HUDEP-2 (cell line): ENCODE measurements at regions not wholly inside any gene's neighbourhood (a gene's known extent, or its start where the extent isn't known, plus 50 kb on each side); places are given as distances from the start of the nearest gene placed in this dataset.
"Not testable (repeated sequence)": the region's sequence is repeated elsewhere in the genome, so short reads cannot be mapped to it uniquely, and the experiment has no call there.

Source experiments
- DNase-seq, 76 experiments: peaks; one replicate each; lab custom pipeline; 2025; ENCODE audit not compliant: unreplicated experiment in 76 of 76; lab: John Stamatoyannopoulos, UW

DNA sequence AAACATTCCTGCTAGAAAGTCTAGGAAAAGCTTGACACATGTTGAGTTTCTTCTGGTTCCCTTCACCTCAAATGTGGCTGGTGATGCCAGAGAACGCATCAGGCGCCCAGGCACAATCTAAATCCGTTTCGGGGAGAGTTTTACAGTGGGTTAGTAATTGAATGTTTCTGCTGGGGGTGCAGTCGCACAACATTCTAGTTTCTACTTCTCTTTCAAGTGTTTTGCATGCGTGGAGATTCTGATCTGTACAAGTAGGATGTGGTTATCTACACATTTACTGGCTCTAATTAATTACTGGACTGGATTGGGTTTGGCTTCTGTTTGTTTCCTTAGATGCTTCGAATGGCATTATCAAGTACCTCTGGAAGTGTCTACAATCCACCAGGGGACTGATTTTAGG is 173.8 kb downstream of the TMEM26 start:
- no peak for DNase-seq

DNA sequence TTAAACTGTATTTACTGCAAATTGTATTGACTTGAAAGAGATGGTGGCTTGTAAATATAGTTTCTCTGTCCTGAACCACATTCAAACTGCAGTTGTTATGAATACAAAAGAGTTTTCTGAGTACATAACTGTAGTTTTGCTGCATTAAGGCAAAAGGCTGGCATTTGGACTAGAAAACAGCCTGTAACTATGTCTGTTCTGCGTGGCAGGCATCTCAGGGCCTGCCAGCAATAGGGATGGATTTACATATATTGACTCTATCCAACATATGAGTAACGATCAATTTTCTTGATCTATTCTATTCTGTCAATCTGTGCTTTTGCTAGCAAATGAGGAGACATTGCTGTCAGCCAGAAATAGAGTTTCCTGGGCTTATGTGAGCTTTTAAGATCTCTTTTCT is 174.6 kb downstream of the TMEM26 start:
- no peak for DNase-seq

DNA sequence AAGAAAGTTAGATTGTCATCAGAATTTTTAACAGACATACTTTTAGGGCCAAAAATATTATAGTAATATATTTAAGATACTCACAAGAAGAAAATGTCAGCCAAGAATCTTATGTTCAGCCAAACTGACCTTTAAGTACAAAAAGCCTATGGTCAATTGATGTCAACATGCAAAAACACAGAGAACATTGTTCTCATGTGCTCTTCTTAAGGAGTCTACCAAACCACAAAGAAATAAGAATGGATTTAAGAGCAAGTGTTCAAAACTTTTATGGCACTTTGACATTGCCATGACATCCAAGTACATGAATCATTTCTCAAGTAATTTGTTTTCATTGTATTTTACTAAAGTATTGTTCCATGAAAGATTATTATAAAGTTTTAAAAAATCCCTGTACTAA is 180.4 kb downstream of the TMEM26 start:
- no peak for DNase-seq

DNA sequence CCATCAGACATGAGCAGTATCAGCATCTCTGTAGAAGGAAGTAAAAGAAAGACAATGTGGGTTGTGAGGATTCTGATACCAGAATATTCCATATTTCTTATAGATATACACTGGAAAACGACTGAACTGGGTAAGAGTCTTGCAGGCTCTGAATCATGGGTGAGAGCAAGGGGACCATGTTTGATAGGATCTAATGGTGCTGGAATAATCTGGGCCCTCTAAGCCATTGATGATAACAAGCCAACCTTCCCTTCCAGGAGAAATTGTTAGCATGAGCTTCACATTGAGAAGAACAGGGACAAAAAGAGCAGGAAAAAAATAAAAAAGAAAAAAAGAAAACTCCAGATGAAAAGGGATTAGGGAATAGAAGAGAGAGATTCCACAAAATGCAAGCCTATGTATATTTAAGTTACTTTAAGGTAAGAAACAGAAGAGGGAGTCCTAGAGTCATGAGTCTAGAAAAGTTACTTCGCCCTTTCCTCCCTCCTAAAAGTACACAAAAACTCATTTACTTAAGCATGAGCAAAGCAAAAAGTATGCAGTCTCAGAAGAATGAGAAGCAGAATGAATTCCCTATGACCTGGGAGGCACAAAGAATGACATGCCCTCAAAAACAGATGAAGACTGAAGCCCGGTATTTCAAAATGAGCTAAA is 181.9 kb downstream of the TMEM26 start:
- DNase-seq: no peak

DNA sequence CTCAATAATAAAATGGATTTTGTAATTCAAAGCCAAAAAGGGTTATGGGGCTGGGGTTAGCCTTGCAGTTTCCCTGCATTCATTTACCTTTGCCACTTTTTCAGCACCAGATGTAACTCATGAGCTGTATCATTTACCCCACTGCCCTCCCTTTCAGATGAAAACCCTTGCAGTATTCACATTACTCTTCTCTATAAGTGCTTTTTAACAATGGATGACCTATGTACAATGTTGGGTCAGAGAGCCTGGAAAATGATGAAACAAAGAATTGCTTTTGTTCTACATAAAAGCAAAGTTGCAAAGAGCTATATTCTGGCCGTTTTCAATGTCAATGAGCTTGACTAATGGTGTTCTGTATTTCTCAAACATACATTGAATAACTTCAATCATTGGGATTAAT is 189.7 kb downstream of the TMEM26 start:
- no peak for DNase-seq

DNA sequence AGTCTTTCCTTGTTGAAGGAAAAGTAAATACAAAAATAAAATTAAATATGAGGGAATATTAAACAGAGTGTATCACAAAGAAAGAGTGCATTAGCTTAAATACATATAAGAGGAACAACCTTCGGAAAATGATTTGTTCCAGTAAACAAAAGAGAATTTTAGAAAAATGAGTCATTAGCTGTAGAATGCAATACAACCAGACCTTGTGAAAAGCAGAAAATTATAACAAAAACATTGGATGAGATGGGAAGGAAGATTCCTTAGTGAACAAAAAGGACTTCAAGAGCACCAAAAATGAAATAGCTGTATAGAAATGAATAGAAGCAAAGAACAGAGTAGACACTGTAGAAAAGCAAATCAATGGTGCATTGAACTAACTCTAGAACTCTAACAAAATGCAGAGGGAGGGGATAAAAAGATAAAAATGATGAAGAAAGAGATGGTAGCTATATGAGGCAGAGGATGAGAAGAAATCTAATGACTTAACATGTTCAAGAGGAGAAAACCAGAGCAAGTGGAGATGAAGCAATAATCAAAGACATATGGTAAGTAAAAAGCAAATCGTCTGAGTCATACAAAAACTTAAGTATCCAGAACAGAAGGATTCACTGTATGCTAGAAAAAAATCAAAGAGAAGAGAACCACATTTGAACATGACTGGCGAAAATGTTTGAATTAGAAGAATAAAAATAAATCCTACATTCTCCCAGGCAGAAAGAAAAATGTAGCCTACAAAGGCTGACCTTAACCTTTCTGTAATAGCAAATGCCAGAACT is 190.5 kb downstream of the TMEM26 start:
- DNase-seq: no peak

DNA sequence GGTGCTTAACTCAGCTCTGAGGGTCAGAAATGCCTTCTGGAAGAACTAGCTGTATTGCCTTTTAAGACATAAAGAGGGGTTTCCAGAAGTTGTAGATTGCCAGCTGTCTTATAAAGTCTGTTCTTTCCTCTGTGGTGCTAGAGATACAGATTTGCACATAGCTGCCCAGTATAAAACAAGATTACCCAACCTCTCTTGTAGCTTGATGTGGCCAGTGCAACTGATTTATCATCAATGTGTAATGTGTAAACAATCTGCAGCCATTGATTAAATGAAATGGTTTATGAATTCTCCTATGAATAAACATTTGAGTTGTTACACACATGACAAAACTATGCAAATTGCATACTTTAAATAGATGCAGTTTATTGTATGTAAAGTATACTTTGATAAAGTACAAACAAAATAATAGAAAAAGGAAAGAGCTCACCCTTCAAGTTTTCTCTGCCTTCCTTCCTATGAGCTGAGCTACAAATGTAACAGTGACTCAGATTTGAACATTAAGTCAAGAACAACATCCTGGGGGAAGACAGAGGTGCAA is 195.2 kb downstream of the TMEM26 start:
- no peak for DNase-seq

DNA sequence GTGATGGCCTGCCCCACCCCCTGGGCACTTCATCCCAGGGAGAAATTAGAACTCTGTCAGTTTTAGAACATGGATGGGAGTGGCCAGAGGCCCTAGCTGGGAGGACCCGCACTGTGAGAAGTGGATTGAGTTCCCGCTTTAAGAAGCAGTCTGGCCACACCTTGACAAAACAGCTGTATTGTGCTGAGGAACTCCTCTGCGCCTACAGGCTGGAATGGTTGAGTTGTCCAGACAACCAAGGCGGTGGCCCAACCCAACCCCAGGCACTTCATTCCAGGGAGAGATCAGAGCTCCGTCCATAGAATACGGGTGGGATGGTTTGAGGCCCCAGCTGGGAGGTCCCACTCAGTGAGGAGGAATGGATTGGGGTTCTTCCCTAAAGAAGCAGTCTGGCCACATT is 196.0 kb downstream of the TMEM26 start:
- DNase-seq: no peak

DNA sequence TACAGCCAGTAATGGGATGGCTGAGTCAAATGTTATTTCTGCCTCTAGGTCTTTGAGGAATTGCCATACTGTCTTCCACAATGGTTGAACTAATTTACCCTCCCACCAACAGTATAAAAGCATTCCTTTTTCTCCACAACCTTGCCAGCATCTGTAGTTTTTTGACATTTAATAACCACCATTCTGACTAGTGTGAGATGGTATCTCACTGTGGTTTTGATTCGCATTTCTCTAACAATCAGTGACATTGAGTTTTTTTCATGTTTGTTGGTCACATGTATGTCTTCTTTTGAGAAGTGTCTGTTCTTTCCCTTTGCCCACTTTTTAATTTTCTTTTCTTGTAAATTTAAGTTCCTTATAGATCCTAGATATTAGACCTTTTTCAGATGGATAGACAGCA is 200.9 kb downstream of the TMEM26 start:
- not testable (repeated sequence) for DNase-seq

DNA sequence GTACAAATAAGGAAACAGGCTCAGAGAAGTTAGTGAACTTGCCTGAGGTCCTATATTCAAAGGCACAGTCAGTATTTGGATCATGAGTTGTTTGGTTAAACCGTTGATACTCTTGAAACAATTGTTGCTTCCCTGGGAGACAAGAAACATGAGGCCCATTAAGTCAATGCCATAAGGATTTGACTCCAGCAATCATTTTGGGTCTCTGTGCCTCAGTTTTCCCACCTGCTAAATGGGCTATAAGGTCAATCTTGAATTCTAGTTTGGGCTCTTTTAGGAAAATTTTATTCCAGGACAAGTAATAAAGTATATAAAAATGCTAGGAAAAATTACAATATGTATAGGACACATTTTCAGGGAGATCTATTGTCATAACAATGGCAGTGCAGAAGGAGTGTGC is 202.1 kb downstream of the TMEM26 start:
- no peak for DNase-seq

DNA sequence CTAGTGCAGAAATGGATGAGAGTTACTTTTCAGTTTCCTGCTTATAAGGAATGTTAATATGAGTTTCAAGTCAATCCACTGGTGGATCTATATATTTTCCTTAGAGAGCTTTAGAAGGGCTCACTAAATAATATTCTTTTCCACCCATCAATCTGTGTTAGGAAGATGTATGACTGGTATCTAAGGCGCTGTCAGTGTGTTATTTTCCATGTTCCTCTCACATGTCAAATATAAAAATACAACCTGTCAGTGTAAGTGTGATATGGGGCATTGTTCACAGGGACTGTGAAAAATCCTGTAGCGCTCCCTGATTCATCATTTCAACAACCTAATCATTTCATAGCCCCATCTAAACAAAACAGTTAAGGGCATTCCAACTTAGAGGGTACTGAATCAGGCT is 203.1 kb downstream of the TMEM26 start:
- DNase-seq: no peak

DNA sequence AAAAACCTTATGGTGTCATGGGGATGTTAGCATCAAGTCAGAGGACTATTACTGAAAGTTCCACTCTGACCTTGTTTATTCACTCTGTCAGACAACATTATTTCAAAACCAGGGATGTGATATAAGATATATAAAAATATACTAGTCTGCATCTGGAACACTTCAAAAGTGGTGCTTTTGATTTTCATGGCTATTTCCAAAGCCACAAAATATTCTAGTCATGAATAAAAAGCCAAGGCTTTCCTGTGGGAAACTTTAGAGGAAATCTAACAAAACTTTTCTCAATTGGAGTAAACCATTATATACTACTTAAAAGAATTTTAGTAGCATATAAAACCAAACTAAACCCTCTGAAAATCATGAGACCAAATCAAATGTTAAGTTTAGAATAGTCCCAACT is 205.2 kb downstream of the TMEM26 start:
- no peak for DNase-seq

DNA sequence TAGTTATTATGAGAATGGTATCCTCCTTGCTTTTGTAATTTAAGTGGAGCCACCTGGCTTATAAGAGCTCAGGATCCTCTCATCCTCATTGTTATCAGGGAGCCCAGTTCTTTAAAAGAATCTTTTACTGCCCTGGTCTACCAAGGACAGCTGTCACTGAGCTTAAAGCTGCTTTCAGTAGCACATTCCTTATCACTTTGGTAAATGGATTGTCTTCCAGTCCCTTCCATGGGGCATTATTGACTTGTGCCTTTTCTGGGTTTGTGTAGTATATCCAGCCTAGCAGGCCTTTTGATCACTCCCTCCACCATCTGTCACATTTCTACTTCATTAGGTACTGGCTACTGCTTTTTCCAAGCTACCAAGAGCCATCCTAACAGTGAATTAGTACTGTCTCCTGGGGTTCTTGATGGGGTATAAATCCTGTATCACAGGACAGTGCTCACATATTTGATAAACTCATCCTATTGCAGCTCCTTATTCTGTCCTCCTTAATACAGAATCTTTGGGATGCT is 208.9 kb downstream of the TMEM26 start:
- no peak for DNase-seq

DNA sequence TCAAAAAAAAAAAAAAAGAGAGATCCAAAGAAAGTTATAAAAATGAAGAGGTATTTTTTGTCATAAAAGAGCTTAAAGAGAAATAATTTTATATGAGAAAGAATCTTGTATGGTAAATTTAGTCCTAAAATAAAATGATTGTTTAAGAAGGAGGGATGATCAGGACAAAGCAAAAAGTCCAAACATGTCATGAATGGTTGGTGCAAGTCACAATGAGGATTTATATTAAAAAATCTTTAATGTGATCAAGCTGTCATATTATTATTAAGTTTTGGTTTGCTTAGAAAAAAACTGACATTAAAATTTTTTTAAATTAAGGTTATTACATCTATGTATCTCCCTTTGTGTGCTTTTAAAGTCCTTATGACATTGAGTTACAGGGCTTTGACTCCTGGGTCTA is 220.4 kb downstream of the TMEM26 start:
- DNase-seq: no peak

DNA sequence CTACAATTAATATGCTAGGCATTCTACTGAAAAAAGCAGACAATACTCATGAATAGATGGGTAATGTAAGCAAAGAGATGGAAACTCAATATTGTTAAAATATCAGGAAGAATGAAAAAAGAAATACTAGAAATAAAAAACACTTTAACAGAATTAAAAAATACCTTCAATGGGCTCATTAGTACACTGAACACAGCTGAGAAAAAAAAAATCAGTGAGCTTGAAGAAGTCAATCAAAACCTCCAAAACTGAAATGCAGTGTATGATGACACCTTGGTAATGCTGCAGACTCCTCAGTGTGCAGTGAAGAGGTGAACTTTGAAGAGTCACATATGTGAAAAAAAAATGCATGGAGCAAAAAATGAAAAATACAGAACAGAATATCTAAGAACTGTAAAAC is 227.2 kb downstream of the TMEM26 start:
- DNase-seq: no peak

DNA sequence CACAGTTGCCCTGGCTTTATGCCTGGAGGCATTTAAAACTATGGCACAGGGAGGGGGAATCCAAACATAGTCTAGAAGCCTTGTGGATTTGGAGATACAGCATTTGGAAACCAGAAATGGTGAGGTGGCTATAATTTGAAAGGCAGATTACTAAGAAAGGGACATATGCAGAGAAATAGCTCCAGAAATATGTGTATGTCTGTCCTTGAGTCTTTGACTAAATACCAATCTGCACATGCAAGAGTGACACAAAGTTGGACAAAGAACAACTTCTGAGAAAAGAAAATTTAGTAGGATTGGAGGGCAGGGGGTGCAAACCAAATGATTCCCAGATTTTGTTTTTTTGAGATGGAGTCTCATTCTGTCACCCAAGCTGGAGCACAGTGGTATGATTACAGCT is 229.6 kb downstream of the TMEM26 start:
- DNase-seq: no peak

DNA sequence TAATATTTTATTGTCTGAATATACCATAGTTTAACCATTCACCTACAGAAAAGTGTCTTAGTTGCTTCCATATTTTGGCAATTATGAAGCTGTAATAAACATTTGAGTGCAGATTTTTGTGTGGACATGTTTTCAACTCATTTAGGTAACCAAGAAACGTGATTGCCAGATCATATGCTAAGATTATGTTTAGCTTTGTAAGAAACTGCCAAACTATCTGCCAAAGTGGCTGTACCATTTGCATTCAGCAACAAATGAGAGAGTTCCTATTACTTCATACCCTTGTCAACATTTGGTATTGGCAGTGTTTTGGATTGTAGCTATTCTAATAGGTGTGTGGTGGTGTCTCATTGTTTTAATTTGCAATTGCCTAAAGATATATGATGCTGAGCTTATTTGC is 233.5 kb downstream of the TMEM26 start:
- DNase-seq: no peak

DNA sequence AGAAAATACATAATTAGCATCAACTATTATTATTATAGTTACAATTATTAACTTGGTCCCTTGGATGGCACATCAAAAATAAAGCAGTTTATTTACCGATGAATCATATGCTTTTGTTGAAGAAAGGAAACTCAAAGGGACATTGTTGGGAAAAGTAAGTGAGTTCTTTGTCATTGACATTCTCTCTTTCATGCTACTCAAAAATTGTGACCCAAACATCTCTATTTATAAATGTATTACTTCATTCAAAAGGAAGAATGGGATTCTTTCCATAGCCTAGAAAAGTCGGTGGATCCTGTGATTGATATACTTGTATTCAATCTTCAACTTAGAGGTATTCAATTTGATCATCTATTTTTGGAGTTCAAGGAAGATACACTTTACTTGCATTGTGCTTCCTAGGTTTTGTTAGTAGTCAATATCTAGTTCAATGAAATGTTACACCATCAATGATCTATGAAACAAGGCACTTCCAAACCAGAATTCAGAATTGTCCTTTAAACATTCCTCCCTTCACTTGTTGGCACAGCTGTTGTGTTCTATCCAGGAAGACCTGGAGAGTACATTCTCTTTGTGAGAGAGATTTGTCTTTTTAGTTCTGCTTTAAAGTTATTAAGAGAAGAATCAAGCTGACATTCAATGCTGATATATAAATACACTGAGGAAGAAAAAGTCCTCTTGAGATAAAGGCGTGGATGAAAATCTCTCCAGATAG is 235.2 kb downstream of the TMEM26 start:
- DNase-seq: no peak

DNA sequence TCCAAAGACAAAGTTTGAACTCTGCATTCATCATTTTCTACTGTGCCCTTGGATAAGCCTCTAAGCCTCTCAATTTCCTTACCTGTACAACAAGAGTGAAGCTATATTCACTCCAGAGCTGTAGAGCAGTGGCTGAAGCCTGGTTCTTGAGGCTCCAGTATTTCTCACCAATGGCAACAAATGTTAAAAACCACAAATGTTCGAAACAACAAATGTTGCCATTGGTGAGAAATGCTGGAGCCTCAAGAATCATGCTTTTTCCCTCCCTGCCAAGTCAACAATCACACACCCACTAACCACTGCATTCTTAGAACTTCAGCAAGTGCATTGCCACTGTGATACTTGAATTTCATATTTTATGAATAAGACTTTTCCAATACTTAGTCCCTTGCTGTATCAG is 237.9 kb downstream of the TMEM26 start:
- no peak for DNase-seq

DNA sequence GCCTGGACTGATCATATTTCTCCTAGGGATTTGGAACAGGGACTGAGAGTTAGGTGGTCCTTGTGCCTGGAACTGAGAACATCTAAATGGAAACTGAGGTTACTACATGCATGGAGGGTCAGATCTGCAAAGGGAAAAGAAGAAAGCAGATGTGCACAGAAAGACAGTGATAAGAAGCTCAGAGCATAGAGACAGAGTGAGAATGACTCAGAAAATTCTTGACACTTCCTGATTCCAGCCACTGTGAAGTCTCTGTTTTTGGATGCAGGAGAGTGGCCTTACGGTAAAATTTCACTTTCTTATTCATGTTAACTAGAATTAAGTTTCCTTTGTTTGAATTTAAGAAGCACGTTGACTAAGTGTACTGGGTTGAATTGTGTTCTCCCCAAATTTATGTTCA is 241.7 kb downstream of the TMEM26 start:
- DNase-seq: no peak

DNA sequence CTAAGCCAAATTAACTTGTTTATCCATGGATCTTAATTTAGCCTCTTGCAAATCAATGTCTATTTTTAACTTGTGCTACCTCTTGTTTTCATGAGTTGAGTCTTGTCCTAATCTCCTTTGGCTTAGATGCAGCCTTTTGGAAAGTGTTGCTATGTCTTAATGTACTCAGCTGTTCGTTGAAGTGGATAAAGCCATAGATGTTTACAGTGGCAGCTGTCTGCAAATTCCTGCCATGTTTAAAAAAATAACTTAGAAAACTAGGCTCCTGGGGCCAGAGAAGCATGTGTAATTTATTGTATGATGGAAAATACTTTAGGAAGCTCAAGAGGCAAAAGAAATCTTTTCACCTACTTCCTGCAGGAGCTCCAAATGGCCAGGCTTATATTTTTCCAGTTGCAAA is 253.1 kb upstream of the RHOBTB1 start:
- no peak for DNase-seq
